Cerebellar nuclear complex (tissue), 1 donor: ENCODE measurements at regions not wholly inside any gene's neighbourhood (a gene's known extent, or its start where the extent isn't known, plus 50 kb on each side); places are given as distances from the start of the nearest gene placed in this dataset.

Experiments used
- DNase-seq, 2 experiments: peaks; one replicate each; lab custom pipeline; 2025; lab: John Stamatoyannopoulos, UW

DNA sequence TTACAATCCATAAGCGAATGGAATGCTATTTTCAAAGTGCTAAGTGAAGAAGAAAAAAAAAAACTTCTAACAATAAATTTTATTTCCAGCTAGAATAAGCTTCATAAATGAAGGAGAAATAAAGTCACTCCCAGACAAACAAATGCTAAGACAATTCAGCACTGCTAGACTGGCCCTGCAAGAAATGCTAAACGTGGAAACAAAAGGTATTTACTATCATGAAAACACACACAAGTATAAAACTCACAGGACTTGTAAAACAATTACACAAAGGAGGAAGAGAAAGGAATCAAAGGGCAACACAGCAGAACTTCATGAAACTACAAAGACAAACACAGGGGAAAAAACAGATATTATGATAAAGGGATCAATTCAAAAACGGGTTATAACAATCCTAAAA, 85.8 kb upstream of the NELL2 start:
- no peak for DNase-seq

DNA sequence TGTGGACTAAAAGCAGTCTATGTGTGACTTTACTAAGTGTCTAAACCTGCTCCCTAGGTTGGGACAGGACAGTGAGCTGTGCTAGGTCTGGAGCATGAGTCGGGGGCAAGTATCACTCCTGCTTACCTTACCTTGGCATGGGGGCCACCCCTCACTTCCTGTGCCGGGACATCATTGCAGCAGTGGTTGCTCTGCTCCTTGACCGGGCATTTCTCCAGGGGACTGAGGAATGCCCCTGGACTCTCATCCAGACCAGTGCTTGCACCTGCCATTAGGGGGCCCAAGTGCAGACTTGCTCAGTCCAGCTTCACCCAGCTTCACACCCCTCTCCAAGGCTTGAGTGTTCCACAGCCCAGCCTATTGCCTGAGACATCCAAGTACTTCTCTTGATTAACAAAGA, 84.7 kb upstream of the NELL2 start:
- DNase-seq: no peak

DNA sequence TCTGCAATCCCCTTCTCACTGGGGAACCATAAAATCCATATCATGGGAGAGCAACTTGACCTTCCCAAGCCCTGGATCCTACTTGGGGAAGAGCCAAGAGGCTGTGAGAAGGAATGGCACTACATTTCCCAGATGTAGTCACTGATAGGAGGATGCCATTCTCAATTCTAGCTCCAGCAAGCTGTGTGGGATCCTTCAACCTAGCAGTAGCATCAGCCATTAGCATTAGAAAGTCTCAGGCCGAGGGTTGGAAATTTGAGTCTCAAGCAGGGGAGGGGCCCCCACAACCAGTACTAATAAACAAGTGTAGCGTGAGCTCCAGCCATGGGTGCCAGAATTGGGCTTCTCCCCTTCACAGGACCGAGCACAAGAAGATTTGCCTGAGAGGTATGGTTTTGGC, 84.3 kb upstream of the NELL2 start:
- no peak for DNase-seq

DNA sequence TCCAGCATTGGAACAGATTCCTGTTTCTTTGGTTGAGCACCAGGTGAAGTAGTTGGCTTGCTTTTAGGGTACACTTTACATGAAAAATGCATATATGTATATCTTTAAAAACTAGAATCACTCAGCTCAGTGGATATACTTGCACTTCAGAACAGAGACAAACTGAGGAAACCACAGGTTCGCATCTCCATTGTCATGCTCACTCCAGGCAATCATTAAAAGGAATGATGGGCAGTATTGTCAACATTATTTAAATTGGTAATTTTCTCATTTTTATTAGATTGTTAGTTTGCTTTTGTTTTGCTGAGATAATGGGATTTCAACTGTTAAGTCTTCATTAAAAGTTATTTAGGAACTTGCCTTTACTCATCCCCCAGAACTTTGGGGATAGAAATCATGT, 71.0 kb upstream of the NELL2 start:
- DNase-seq: no peak

DNA sequence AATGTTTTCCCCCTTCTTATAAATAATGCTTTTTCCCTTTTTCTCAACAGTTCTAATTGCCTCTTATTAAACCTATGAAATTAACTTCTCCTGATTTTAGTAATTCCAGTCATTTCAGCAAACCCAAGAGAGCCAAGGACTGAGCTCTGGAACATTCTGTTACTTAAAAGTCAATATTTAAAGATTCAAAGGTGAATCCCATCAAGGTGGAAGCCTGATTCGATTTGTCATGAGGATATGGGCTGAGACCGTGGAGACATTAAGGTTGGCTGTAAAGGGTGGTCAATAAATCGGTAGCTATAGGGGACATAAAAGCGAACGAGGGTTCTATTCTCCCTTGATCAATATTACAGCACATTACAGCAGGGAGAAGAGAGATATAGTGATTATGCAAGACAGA, 66.6 kb upstream of the NELL2 start:
- no peak for DNase-seq

DNA sequence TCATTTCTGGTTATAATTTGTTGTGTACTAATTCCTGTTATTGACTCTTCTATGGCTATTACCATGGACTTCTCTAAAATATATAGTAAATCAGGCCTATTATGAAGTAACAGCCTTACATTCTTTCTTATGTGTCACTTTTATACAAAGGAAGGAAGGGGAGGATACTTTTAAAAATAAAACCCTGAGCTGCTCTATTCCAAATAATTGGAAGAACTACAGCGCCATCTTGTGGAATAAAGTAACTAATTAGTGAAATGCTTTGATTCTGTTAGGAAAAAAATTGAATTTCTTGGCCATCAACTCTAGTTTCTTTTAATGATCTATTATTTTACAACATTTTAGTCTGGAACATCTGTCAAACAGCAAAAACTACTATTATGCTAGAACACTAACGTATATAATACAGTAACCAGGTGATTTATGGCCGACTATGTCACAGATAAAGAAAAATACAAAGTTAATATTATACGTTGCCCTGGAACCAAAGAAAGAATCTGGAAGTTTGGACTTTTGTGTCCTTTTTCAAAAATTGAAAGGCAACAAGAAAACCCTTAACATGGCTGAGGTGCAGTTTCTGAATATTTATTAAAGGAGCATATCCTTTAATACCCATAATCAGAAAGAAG, 55.0 kb upstream of the NELL2 start:
- peak in 1 of 2 experiments; percentile 32 for DNase-seq

DNA sequence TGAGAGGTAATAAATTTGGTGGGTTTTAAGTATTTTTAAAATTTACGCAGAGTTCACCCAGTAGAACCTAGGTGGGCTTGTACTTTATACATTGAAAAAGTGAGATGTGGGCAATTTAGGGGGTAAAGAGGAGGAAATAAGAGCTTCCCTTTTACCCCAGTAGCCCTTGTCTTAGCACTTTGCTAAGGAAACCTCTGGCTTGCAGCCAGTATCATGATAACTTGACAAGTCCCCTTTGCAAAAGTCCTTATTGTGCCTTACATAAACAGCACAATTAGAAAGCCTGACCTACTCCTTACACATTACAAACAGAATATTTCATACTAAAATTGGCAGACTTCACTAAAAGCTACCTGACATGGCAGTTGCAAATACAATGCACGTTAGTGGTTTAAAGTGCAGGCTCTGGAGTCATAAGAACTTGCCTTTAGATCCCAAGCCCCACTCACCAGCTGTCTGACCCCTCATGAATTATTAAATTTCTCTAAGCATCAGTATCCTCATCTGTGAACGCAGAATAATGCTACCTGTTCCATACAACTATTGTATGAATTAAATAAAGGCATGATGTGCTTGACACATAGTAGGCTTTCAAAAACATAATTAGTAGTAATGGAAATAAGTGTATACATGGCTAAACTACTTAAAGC, 53.2 kb upstream of the NELL2 start:
- DNase-seq: no peak
